Lung (tissue), 11 donors: ENCODE measurements at regions not wholly inside any gene's neighbourhood (a gene's known extent, or its start where the extent isn't known, plus 50 kb on each side); places are given as distances from the start of the nearest gene placed in this dataset.

Experiments used
- ATAC-seq: fragments of 200-7000 bp; cut with Tn5 transposase; one replicate; pipeline ENCODE4 v1.9.1; 2020; ENCODE audit warnings: moderate number of reproducible peaks; ENCODE audit not compliant: insufficient read depth, low FRiP score
- DNase-seq, 3 donors: peaks; one replicate each; pipeline ENCODE4 v3.0.0-alpha.2; 2013 to 2017
- H3K27ac ChIP-seq, 2 donors: one replicate each; pipeline ENCODE4 v1.5.1; 2013; ENCODE audit warnings: mild to moderate bottlenecking in 2 of 2, moderate library complexity in 2 of 2, control low read depth in 1 of 2, inconsistent platforms in 1 of 2, low read depth in 1 of 2, low read length in 1 of 2
- H3K27me3 ChIP-seq, 3 donors: one replicate each; pipeline ENCODE4 v1.5.1; 2013; ENCODE audit warnings: low read length in 2 of 3; ENCODE audit not compliant: control insufficient read depth in 3 of 3, insufficient read depth in 3 of 3
- H3K36me3 ChIP-seq, 4 donors: one replicate each; pipeline ENCODE4 v1.5.1; 2013; ENCODE audit warnings: low read length in 4 of 4, mild to moderate bottlenecking in 1 of 4, moderate library complexity in 1 of 4; ENCODE audit not compliant: control insufficient read depth in 4 of 4, insufficient read depth in 4 of 4
- H3K4me1 ChIP-seq, 5 donors: one replicate each; pipeline ENCODE4 v1.5.1; 2013; ENCODE audit warnings: low read length in 5 of 5, mild to moderate bottlenecking in 2 of 5, moderate library complexity in 1 of 5; ENCODE audit not compliant: control insufficient read depth in 5 of 5, insufficient read depth in 5 of 5
- H3K4me3 ChIP-seq: one replicate; pipeline ENCODE4 v1.5.1; 2013; ENCODE audit warnings: mild to moderate bottlenecking, control low read depth, moderate library complexity
- H3K9ac ChIP-seq, 2 donors: one replicate each; pipeline ENCODE4 v1.5.1; 2013; ENCODE audit warnings: low read length in 2 of 2, control low read depth in 1 of 2; ENCODE audit not compliant: insufficient read depth in 1 of 2
- H3K9me3 ChIP-seq, 4 donors: one replicate each; pipeline ENCODE4 v1.5.1; 2013; ENCODE audit warnings: low read length in 3 of 4, mild to moderate bottlenecking in 1 of 4, moderate library complexity in 1 of 4; ENCODE audit not compliant: control insufficient read depth in 4 of 4, insufficient read depth in 3 of 4
- WGBS, 2 donors: extraction: QIAGEN DNeasy Blood & Tissue Kit; methylation state at CpG; one replicate each; pipeline ENCODE4 v1.1.7; 2013; 5-methylcytosine and 5-hydroxymethylcytosine counted together
- TF ChIP-seq, protein P1 (sequence below): IDR thresholded peaks from 2 replicates; pipeline ENCODE4 v1.5.1; 2012; ENCODE audit warnings: mild to moderate bottlenecking; ENCODE audit errors: control extremely low read depth, extremely low read depth
- donor health status: control.
- donor health status: control.
- donor health status: Bipolar disorder and iron deficiency.
- donor health status: healthy.
- donor health status: DM: yes; HTN: yes; CAD: no.

GRCh38 chr6:56393615-56394612 lies 146.5 kb upstream of the COL21A1 start:
- Histone ChIP-seq H3K36me3 (no peaks in the 10 kb centered on the region), H3K4me3 (no peak overlapping the region), H3K9me3 (no peaks in the 10 kb centered on the region), H3K27ac (no peak overlapping the region), H3K9ac (no peak overlapping the region), H3K4me1 (no peaks in the 10 kb centered on the region), H3K27me3 (no peaks in the 10 kb centered on the region)
- DNase-seq, result no peak
- WGBS, 2 donors, result 96% methylated on average over 13 of the region's 13 CpGs
- ATAC-seq, result no peak
- TF ChIP-seq, protein P1, sequence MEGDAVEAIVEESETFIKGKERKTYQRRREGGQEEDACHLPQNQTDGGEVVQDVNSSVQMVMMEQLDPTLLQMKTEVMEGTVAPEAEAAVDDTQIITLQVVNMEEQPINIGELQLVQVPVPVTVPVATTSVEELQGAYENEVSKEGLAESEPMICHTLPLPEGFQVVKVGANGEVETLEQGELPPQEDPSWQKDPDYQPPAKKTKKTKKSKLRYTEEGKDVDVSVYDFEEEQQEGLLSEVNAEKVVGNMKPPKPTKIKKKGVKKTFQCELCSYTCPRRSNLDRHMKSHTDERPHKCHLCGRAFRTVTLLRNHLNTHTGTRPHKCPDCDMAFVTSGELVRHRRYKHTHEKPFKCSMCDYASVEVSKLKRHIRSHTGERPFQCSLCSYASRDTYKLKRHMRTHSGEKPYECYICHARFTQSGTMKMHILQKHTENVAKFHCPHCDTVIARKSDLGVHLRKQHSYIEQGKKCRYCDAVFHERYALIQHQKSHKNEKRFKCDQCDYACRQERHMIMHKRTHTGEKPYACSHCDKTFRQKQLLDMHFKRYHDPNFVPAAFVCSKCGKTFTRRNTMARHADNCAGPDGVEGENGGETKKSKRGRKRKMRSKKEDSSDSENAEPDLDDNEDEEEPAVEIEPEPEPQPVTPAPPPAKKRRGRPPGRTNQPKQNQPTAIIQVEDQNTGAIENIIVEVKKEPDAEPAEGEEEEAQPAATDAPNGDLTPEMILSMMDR, result no peak

DNA sequence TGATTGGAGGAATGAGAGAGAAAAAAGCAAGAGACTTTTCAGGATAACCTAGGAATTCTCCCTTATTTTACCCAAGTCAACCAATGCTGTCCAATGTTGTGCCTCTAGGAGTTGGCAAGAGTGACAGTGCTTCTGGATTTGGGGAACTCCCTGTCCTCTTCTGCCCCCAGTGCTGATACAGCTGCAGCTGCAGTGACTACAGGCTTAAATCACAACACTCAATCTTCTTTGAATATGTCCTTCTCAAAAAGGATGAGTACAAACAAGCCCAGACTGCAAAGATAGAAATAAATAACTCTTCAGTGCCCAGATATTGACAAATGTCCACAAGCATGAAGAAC lies 141.0 kb upstream of the COL21A1 start:
- Histone ChIP-seq H3K4me3 (no peak overlapping the region), H3K27ac (no peak overlapping the region), H3K9ac (no peak overlapping the region), H3K4me1 (peaks cover 0 to 6% (median 0%) of the 10 kb centered on the region in 5 donors), H3K9me3 (no peaks in the 10 kb centered on the region), H3K27me3 (no peaks in the 10 kb centered on the region), H3K36me3 (no peaks in the 10 kb centered on the region)
- no peak for DNase-seq
- TF ChIP-seq, protein P1, result no peak
- ATAC-seq, result no peak

DNA sequence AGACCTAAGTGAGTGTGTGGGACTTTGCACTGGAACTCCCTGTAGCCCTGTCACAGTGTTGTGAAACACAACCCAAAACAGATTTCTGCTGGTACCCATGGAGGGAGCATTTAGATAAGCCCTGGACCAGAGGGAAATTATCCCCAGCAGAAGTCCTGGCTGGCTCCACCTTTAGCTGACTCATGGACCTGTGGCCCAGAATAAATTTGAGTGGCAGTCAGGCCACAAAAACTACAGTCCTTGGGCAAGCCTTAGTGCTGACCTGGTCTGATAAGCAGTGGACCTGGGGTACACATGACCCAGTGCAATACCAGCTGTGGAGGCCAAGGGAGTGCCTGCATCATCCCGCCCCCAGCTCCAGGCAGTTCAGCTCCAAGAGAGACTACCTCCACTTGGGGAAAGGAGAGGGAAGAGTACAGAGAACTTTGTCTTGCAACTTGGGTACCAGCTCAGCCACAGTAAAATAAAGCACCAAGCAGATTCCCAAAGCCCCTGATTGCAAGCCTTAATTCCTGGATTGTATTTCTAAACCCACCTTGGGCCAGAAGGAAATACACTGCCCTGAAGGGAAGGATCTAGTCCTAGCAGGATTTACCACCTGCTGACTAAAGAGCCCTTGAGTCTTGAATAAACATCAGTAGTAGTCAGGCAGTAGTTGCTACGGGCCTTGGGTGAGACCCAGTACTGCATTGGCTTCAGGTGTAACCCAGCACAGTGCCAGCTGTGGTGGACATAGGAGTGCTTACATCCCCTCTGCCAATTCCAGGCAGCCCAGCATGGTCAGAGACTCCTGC lies 140.4 kb upstream of the COL21A1 start:
- peak in 2 of 3 donors; percentile 36 to 68 for DNase-seq
- H3K36me3 ChIP-seq, result no peaks in the 10 kb centered on the region
- H3K9ac ChIP-seq, result no peak overlapping the region
- peak overlapping the region in 1 of 2 donors; percentile 3 for H3K27ac ChIP-seq
- TF ChIP-seq, protein P1, result no peak
- ATAC-seq, result peak; percentile 83
- WGBS, 2 donors, result 82 to 93% methylated on average over 2 of the region's 2 CpGs
- H3K4me3 ChIP-seq, result no peak overlapping the region
- H3K9me3 ChIP-seq, result no peaks in the 10 kb centered on the region
- H3K27me3 ChIP-seq, result no peaks in the 10 kb centered on the region
- H3K4me1 ChIP-seq, result peaks cover 0 to 6% (median 0%) of the 10 kb centered on the region in 5 donors
